ENCODE measurements at regions not wholly inside any gene's neighbourhood (a gene's known extent, or its start where the extent isn't known, plus 50 kb on each side); places are given as distances from the start of the nearest gene placed in this dataset.

GRCh38 chr9:11471321-11471720 lies 858.5 kb upstream of the PTPRD start:
- TF ChIP-seq CTCF (IDR thresholded peaks at IDR 0.05): no peak

GRCh38 chr9:11500780-11501179 lies 888.0 kb upstream of the PTPRD start:
- TF ChIP-seq CTCF (IDR thresholded peaks at IDR 0.05): no peak

GRCh38 chr9:11506980-11507379 lies 894.2 kb upstream of the PTPRD start:
- no peak for TF ChIP-seq CTCF (IDR thresholded peaks at IDR 0.05)

- no peak for TF ChIP-seq CTCF (IDR thresholded peaks at IDR 0.05)
Measured at GRCh38 chr9:11537566-11537965, 924.8 kb upstream of the PTPRD start.

- TF ChIP-seq CTCF (IDR thresholded peaks at IDR 0.05): no peak
Measured at GRCh38 chr9:11542781-11543180, 930.0 kb upstream of the PTPRD start.

- TF ChIP-seq CTCF (IDR thresholded peaks at IDR 0.05): no peak
Measured at GRCh38 chr9:11546231-11546630, 933.4 kb upstream of the PTPRD start.

GRCh38 chr9:11549311-11549794 lies 936.6 kb upstream of the PTPRD start:
- TF ChIP-seq CTCF (IDR thresholded peaks at IDR 0.05): no peak

GRCh38 chr9:11551106-11551505 lies 938.3 kb upstream of the PTPRD start:
- no peak for TF ChIP-seq CTCF (IDR thresholded peaks at IDR 0.05)
